ENCODE measurements at regions not wholly inside any gene's neighbourhood (a gene's known extent, or its start where the extent isn't known, plus 50 kb on each side); places are given as distances from the start of the nearest gene placed in this dataset.

DNA sequence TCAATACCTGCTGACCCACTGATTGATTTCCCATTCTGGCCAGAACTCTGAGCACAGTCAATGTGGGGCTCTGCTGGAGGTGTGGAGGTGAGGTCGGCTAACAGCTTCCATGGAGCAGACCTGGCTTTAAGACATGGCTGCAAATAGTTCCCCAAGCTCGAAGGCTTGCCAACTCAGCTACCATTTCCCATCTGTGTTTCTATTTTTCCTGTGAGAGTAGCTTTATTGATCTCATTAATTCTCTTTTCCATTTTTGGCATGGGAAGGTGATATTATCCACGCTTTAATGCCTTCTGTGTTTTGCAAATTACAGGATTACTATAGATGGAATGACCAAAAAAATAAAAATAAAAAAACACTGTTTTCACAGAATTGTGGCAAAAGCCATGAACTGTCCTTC lies 151.6 kb upstream of the XYLT1 start:
- TF ChIP-seq, protein P1, sequence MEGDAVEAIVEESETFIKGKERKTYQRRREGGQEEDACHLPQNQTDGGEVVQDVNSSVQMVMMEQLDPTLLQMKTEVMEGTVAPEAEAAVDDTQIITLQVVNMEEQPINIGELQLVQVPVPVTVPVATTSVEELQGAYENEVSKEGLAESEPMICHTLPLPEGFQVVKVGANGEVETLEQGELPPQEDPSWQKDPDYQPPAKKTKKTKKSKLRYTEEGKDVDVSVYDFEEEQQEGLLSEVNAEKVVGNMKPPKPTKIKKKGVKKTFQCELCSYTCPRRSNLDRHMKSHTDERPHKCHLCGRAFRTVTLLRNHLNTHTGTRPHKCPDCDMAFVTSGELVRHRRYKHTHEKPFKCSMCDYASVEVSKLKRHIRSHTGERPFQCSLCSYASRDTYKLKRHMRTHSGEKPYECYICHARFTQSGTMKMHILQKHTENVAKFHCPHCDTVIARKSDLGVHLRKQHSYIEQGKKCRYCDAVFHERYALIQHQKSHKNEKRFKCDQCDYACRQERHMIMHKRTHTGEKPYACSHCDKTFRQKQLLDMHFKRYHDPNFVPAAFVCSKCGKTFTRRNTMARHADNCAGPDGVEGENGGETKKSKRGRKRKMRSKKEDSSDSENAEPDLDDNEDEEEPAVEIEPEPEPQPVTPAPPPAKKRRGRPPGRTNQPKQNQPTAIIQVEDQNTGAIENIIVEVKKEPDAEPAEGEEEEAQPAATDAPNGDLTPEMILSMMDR (IDR thresholded peaks at IDR 0.05) = no peak
- TF ChIP-seq EP300 (IDR thresholded peaks at IDR 0.05) = no peak

All from gastroesophageal sphincter (tissue), 3 donors.